ENCODE measurements at regions not wholly inside any gene's neighbourhood (a gene's known extent, or its start where the extent isn't known, plus 50 kb on each side); places are given as distances from the start of the nearest gene placed in this dataset.

DNA sequence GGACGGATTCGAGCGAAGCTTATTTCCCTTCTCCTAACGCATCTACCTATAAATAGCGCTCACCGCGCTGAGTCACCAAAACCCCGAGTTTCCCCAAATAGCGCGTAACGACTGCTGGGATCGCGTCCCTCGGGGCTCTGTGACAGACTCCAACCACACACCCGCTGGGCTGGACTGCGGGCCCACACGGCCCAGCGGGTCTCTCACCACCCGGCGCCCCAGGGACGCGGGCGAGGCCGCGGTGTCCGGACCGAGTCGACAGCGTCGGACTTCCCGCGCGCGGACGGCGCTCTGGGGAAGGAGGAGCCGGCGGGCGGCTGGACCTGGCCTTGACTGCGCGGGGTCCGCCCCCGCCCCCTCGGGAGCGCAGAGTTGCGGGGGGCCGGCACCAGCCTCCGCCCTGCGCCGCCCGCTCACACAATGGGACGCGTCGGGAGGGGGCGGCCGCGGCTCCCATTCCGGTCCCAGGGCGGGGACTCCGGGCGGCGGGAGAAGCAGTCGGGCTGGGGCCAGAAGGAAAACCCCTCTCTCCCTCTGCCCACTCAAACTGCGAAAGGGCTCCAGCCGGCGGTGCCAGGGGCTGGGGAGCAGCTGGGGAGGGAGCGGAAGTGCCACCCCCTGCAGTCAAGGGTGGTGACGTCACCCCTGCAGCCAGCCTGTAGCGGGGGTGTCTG, 108.8 kb downstream of the KCNRG start:
- TF ChIP-seq, protein P1, sequence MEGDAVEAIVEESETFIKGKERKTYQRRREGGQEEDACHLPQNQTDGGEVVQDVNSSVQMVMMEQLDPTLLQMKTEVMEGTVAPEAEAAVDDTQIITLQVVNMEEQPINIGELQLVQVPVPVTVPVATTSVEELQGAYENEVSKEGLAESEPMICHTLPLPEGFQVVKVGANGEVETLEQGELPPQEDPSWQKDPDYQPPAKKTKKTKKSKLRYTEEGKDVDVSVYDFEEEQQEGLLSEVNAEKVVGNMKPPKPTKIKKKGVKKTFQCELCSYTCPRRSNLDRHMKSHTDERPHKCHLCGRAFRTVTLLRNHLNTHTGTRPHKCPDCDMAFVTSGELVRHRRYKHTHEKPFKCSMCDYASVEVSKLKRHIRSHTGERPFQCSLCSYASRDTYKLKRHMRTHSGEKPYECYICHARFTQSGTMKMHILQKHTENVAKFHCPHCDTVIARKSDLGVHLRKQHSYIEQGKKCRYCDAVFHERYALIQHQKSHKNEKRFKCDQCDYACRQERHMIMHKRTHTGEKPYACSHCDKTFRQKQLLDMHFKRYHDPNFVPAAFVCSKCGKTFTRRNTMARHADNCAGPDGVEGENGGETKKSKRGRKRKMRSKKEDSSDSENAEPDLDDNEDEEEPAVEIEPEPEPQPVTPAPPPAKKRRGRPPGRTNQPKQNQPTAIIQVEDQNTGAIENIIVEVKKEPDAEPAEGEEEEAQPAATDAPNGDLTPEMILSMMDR (conservative IDR thresholded peaks at IDR 0.05), result no peak
- no peak for TF ChIP-seq EZH2 (IDR thresholded peaks at IDR 0.05; ENCODE audit: low read depth)

All from PC-9 (cell line).